Ascending aorta (tissue), 2 donors: ENCODE measurements at regions not wholly inside any gene's neighbourhood (a gene's known extent, or its start where the extent isn't known, plus 50 kb on each side); places are given as distances from the start of the nearest gene placed in this dataset.

Experiments
- DNase-seq, 2 donors: peaks; one replicate each; pipeline ENCODE4 v3.0.0-alpha.2; 2019; ENCODE audit warnings: low spot score in 2 of 2
- H3K27ac ChIP-seq, 2 donors: fragments of 200-600 bp; sonication (generic); one replicate each; pipeline ENCODE4 v1.5.1; 2016 to 2017; ENCODE audit warnings: mild to moderate bottlenecking in 1 of 2
- H3K27me3 ChIP-seq: fragments of 200-600 bp; sonication (generic); one replicate; pipeline ENCODE4 v1.5.1; 2017
- H3K36me3 ChIP-seq, 2 donors: fragments of 200-600 bp; sonication (generic); one replicate each; pipeline ENCODE4 v1.5.1; 2016
- H3K4me1 ChIP-seq, 2 donors: fragments of 200-600 bp; sonication (generic); one replicate each; pipeline ENCODE4 v1.5.1; 2016 to 2017; ENCODE audit warnings: mild to moderate bottlenecking in 1 of 2
- H3K4me3 ChIP-seq, 2 donors: fragments of 200-600 bp; sonication (generic); one replicate each; pipeline ENCODE4 v1.5.1; 2016 to 2017; ENCODE audit warnings: mild to moderate bottlenecking in 1 of 2
- H3K9me3 ChIP-seq, 2 donors: fragments of 200-600 bp; sonication (generic); one replicate each; pipeline ENCODE4 v1.5.1; 2016
- intact Hi-C: fragments of 100-400 bp; cut with DNase I; formaldehyde crosslinking; loops from one replicate; pipeline ENCODE4 v1.15.1; 2023
- TF ChIP-seq, protein P1 (sequence below), 3 experiments: fragments of 200-600 bp in 2 of 3; fragments of 450-650 bp in 1 of 3; sonication (generic) in 2 of 3; IDR thresholded peaks; one replicate each; pipeline ENCODE4 v1.5.1; 2016 to 2019; ENCODE audit warnings: antibody characterized with exemption in 3 of 3, mild to moderate bottlenecking in 1 of 3, moderate library complexity in 1 of 3

GRCh38 chr20:5675103-5676091, 64.6 kb upstream of the GPCPD1 start:
- no peak overlapping the region for H3K27ac ChIP-seq
- no peak for DNase-seq
- intact Hi-C loops, result no loop called here

DNA sequence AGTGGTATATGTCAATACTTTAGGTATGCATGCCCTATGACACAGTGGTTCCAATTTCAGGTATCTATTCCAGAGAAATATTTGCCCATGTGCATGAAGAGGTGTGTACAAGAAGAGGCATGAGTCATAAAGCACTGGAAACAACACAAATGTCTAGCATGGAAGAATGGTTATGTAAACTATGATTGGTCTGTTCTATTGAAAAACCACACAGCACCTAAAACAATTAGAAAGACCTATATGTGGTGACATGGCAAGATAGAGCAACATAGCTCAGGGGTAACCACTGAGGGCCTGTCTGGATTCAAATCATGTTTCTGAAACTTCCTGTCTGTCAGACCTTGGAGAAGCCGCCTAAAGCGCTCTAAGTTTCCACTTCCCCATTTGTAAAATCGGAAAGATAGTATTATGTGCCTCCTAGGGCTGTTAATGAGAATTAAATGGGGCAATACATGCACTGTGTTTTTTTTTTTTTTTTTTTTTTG, 63.4 kb upstream of the GPCPD1 start:
- H3K9me3 ChIP-seq, result no peaks in the 10 kb centered on the region
- no peak overlapping the region for H3K4me3 ChIP-seq
- H3K27me3 ChIP-seq, result no peaks in the 10 kb centered on the region
- H3K27ac ChIP-seq, result no peak overlapping the region
- no peak for DNase-seq
- no peaks in the 10 kb centered on the region for H3K4me1 ChIP-seq
- H3K36me3 ChIP-seq, result no peaks in the 10 kb centered on the region
- intact Hi-C loops, result no loop called here
- TF ChIP-seq, protein P1, sequence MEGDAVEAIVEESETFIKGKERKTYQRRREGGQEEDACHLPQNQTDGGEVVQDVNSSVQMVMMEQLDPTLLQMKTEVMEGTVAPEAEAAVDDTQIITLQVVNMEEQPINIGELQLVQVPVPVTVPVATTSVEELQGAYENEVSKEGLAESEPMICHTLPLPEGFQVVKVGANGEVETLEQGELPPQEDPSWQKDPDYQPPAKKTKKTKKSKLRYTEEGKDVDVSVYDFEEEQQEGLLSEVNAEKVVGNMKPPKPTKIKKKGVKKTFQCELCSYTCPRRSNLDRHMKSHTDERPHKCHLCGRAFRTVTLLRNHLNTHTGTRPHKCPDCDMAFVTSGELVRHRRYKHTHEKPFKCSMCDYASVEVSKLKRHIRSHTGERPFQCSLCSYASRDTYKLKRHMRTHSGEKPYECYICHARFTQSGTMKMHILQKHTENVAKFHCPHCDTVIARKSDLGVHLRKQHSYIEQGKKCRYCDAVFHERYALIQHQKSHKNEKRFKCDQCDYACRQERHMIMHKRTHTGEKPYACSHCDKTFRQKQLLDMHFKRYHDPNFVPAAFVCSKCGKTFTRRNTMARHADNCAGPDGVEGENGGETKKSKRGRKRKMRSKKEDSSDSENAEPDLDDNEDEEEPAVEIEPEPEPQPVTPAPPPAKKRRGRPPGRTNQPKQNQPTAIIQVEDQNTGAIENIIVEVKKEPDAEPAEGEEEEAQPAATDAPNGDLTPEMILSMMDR (IDR thresholded peaks at IDR 0.05), result no peak

More at GRCh38 chr20:5675103-5676091, 64.6 kb upstream of the GPCPD1 start:
- no peak overlapping the region for H3K4me3 ChIP-seq
- TF ChIP-seq, protein P1 (IDR thresholded peaks at IDR 0.05), result no peak
- H3K27me3 ChIP-seq, result no peaks in the 10 kb centered on the region
- no peaks in the 10 kb centered on the region for H3K36me3 ChIP-seq
- H3K9me3 ChIP-seq, result no peaks in the 10 kb centered on the region
- no peaks in the 10 kb centered on the region for H3K4me1 ChIP-seq

GRCh38 chr20:5670874-5671273, 60.1 kb upstream of the GPCPD1 start:
- Histone ChIP-seq H3K27me3 (no peaks in the 10 kb centered on the region), H3K36me3 (no peaks in the 10 kb centered on the region), H3K9me3 (no peaks in the 10 kb centered on the region), H3K27ac (no peak overlapping the region), H3K4me1 (no peaks in the 10 kb centered on the region), H3K4me3 (no peak overlapping the region)
- TF ChIP-seq, protein P1 (IDR thresholded peaks at IDR 0.05), result no peak
- DNase-seq, result no peak
- intact Hi-C loops, result no loop called here

GRCh38 chr20:5670036-5670536, 59.3 kb upstream of the GPCPD1 start:
- TF ChIP-seq, protein P1 (IDR thresholded peaks at IDR 0.05), result no peak
- no peak for DNase-seq
- Histone ChIP-seq H3K27ac (no peak overlapping the region), H3K36me3 (no peaks in the 10 kb centered on the region), H3K4me1 (no peaks in the 10 kb centered on the region), H3K4me3 (no peak overlapping the region), H3K27me3 (no peaks in the 10 kb centered on the region), H3K9me3 (no peaks in the 10 kb centered on the region)
- intact Hi-C loops, result no loop called here

DNA sequence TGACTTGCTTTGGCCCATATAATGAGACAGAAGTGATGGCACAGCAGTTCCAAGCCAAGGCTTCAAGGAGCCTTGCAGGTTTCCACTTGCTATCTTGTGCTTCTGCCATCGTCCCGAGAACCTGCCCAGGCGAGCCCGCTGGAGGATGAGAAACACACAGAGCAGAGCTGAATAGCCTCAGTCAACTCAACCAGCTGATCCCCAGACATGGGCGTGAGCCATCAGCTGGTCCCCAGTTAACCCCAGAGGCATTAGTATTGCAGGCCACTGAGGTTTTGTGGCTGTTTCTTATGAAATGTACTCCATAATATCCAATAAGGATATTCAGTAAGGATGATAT, 57.7 kb upstream of the GPCPD1 start:
- intact Hi-C loops, result no loop called here
- H3K27ac ChIP-seq, result no peak overlapping the region
- no peaks in the 10 kb centered on the region for H3K9me3 ChIP-seq
- H3K36me3 ChIP-seq, result no peaks in the 10 kb centered on the region
- DNase-seq, result no peak
- no peak overlapping the region for H3K4me3 ChIP-seq
- TF ChIP-seq, protein P1 (IDR thresholded peaks at IDR 0.05), result no peak
- no peaks in the 10 kb centered on the region for H3K4me1 ChIP-seq
- H3K27me3 ChIP-seq, result no peaks in the 10 kb centered on the region
